Endothelial cell of umbilical vein (primary cell): ENCODE measurements at regions not wholly inside any gene's neighbourhood (a gene's known extent, or its start where the extent isn't known, plus 50 kb on each side); places are given as distances from the start of the nearest gene placed in this dataset.

Experiments used
- BruUV-seq: library from RNA; stranded (reverse); fragments of 400-500 nt; replicated peaks from 2 replicates; lab custom pipeline; 2021; lab: Mats Ljungman, UMichigan
- CTCF ChIA-PET: fragments of 300-600, 350-600 bp; sonication (Branson Sonifier 250); formaldehyde crosslinking; loops from one replicate; lab custom pipeline; 2021; ENCODE audit warnings: antibody characterized with exemption, inconsistent platforms; lab: Charles Lee
- POLR2A ChIA-PET: fragments of 300-600, 350-600 bp; sonication (Branson Sonifier 250); formaldehyde crosslinking; loops from one replicate; lab custom pipeline; 2021; ENCODE audit warnings: antibody characterized with exemption, inconsistent platforms; lab: Charles Lee
- DNase-seq: peaks from one replicate; pipeline ENCODE4 v3.0.0-alpha.2; 2011; ENCODE audit warnings: low read depth, low spot score
- FAIRE-seq: peaks from 2 replicates; lab custom pipeline; 2011; peaks lifted over from hg19 to GRCh38; lab: Jason Lieb, UNC
- H2AFZ ChIP-seq: 2 replicates; pipeline ENCODE4 v1.6.0; 2012; ENCODE audit warnings: low read depth, low read length, control low read depth, inconsistent platforms
- H3K27ac ChIP-seq: 2 replicates; pipeline ENCODE4 v1.5.1; 2011; ENCODE audit warnings: low read depth, mild to moderate bottlenecking, control low read depth, low read length, moderate library complexity; ENCODE audit not compliant: insufficient read depth
- H3K27me3 ChIP-seq, 2 experiments: 2 replicates each; pipeline versions ENCODE4 v1.6.0 to v1.6.1; 2011; ENCODE audit warnings: low read length in 2 of 2, mixed read lengths in 1 of 2; ENCODE audit not compliant: control insufficient read depth in 2 of 2, insufficient read depth in 2 of 2
- H3K36me3 ChIP-seq, 2 experiments: 2 replicates in 1 of 2; 3 replicates in 1 of 2; pipeline ENCODE4 v1.5.1; 2011; ENCODE audit warnings: low read length in 2 of 2, mild to moderate bottlenecking in 1 of 2, moderate library complexity in 1 of 2; ENCODE audit not compliant: control insufficient read depth in 2 of 2, insufficient read depth in 2 of 2; ENCODE audit errors: extremely low read depth in 1 of 2
- H3K4me1 ChIP-seq: 3 replicates; pipeline ENCODE4 v1.5.1; 2011; ENCODE audit warnings: mild to moderate bottlenecking, low read length; ENCODE audit not compliant: control insufficient read depth, insufficient read depth; ENCODE audit errors: extremely low read depth
- H3K4me2 ChIP-seq: 2 replicates; pipeline ENCODE4 v1.6.1; 2011; ENCODE audit warnings: low read length, control low read depth, mixed read lengths; ENCODE audit not compliant: insufficient read depth
- H3K4me3 ChIP-seq, 3 experiments: fragments of 200-600 bp in 1 of 3; sonication (generic), shearing (Covaris generic) in 1 of 3; replicated peaks in 1 of 3; 2 replicates each; pipeline ENCODE4 v1.5.1; 2011 to 2016; ENCODE audit warnings: control low read depth in 3 of 3, low read length in 3 of 3, mild to moderate bottlenecking in 2 of 3, inconsistent platforms in 1 of 3, low read depth in 1 of 3, moderate library complexity in 1 of 3; ENCODE audit not compliant: insufficient read depth in 1 of 3
- H3K79me2 ChIP-seq: 2 replicates; pipeline ENCODE4 v1.6.0; 2012; ENCODE audit warnings: low read length, inconsistent platforms; ENCODE audit not compliant: control insufficient read depth, insufficient read depth
- H3K9ac ChIP-seq: replicated peaks from 2 replicates; pipeline ENCODE3; 2011; ENCODE audit warnings: low read length, control low read depth; ENCODE audit not compliant: insufficient read depth; ENCODE audit errors: extremely low read depth
- H3K9me1 ChIP-seq: replicated peaks from 3 replicates; pipeline ENCODE4 v1.6.0; 2011; ENCODE audit warnings: mild to moderate bottlenecking, low read length; ENCODE audit not compliant: control insufficient read depth, insufficient read depth; ENCODE audit errors: extremely low read depth
- H3K9me3 ChIP-seq: replicated peaks from 2 replicates; pipeline ENCODE4 v1.5.1; 2012; ENCODE audit warnings: low read length, inconsistent platforms; ENCODE audit not compliant: control insufficient read depth, insufficient read depth
- H4K20me1 ChIP-seq: replicated peaks from 2 replicates; pipeline ENCODE3; 2011; ENCODE audit warnings: mild to moderate bottlenecking, low read length; ENCODE audit not compliant: control insufficient read depth, insufficient read depth; ENCODE audit errors: extremely low read depth
- CTCF ChIP-seq, 2 donors: IDR thresholded peaks; 1 replicate in 1 of 2; 2 replicates in 1 of 2; pipeline ENCODE4 v1.5.1; 2011; ENCODE audit warnings: low read length in 2 of 2, mild to moderate bottlenecking in 2 of 2, moderate library complexity in 2 of 2, control low read depth in 1 of 2, inconsistent platforms in 1 of 2, low read depth in 1 of 2; ENCODE audit not compliant: insufficient read depth in 1 of 2; ENCODE audit errors: extremely low read depth in 1 of 2
- EZH2 ChIP-seq: IDR thresholded peaks from 2 replicates; pipeline ENCODE4 v1.6.1; 2012; ENCODE audit warnings: borderline replicate concordance, low read depth, mild to moderate bottlenecking, moderate library complexity, low read length, inconsistent platforms; ENCODE audit not compliant: severe bottlenecking
- FOS ChIP-seq: IDR thresholded peaks from 2 replicates; pipeline ENCODE4 v1.6.1; 2011; ENCODE audit warnings: mild to moderate bottlenecking, low read length, moderate library complexity, borderline replicate concordance; ENCODE audit not compliant: insufficient read depth
- GATA2 ChIP-seq: IDR thresholded peaks from 2 replicates; pipeline ENCODE4 v1.7.0; 2011; ENCODE audit warnings: low read depth, mild to moderate bottlenecking, moderate library complexity, mixed read lengths, low read length; ENCODE audit not compliant: insufficient read length, insufficient read depth
- JUN ChIP-seq: IDR thresholded peaks from 2 replicates; pipeline ENCODE4 v1.6.1; 2011; ENCODE audit warnings: borderline replicate concordance, low read depth; ENCODE audit not compliant: insufficient read length, insufficient read depth
- MAX ChIP-seq: IDR thresholded peaks from 2 replicates; pipeline ENCODE4 v1.6.1; 2011; ENCODE audit not compliant: insufficient read depth, insufficient read length
- MYC ChIP-seq: IDR thresholded peaks from one replicate; pipeline ENCODE4 v1.6.1; 2011; ENCODE audit warnings: mild to moderate bottlenecking, low read depth, low read length
- POLR2A ChIP-seq: IDR thresholded peaks from 2 replicates; pipeline ENCODE4 v1.6.1; 2012; ENCODE audit warnings: low read depth, mild to moderate bottlenecking, control low read depth, low read length
- POLR2AphosphoS5 ChIP-seq: IDR thresholded peaks from 2 replicates; pipeline ENCODE4 v1.6.1; 2012; ENCODE audit warnings: low read depth, mild to moderate bottlenecking, control low read depth, low read length, moderate library complexity; ENCODE audit not compliant: insufficient read depth
- dilution Hi-C: fragments of 300-500 bp; cut with MboI; formaldehyde crosslinking; loops from one replicate; pipeline ENCODE4 v1.15.0; 2019; ENCODE audit warnings: low sequenced_read_pairs; ENCODE audit not compliant: extremely low pct_ligation_motif_present
- intact Hi-C: fragments of 100-400 bp; cut with micrococcal nuclease; formaldehyde crosslinking; loops from one replicate; pipeline ENCODE4 v1.10.0; 2022

DNA sequence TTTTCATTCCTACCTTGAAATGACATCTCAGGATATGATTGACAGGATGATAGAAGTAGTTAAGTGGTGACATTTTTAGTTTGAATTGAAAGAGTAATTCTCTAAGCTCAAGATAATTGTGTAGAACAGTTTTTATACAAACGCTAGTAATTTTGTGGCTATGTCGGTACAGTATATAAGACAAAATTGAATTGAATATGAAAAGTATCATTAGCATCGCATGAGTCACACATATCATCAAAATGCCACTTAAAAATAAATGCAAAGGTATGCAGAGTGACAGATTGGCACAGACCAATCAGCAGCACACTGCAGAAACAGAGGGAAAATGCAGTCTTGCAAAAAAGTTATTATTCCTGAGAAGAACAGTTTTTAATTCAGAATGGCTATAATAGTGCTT lies 608.2 kb upstream of the NETO1 start:
- DNase-seq (no peak), FAIRE-seq (no peak)
- Histone ChIP-seq H2AFZ (no peak overlapping the region), H3K4me2 (no peak overlapping the region), H3K27me3 (no peaks in the 10 kb centered on the region), H4K20me1 (no peaks in the 10 kb centered on the region), H3K9me3 (peaks cover 3% of the 10 kb centered on the region), H3K27ac (no peak overlapping the region), H3K4me1 (no peaks in the 10 kb centered on the region), H3K79me2 (no peaks in the 10 kb centered on the region), H3K4me3 (no peak overlapping the region), H3K36me3 (no peaks in the 10 kb centered on the region), H3K9ac (no peak overlapping the region), H3K9me1 (no peaks in the 10 kb centered on the region)
- intact Hi-C loops, result no loop called here
- ChIA-PET CTCF (no interaction called here), POLR2A (no interaction called here)
- TF ChIP-seq EZH2 (no peak), FOS (no peak), CTCF (IDR thresholded peaks at IDR 0.05; ENCODE audit: extremely low read depth in 1 of 2, insufficient read depth in 1 of 2, low read depth in 1 of 2, low read length in 2 of 2) (no peak), JUN (no peak), POLR2AphosphoS5 (no peak), MAX (no peak), POLR2A (no peak), GATA2 (no peak), MYC (no peak)
- dilution Hi-C loops, result no loop called here
- BruUV-seq, result no TSS peak
